Transverse colon (tissue), 4 donors: ENCODE measurements at regions not wholly inside any gene's neighbourhood (a gene's known extent, or its start where the extent isn't known, plus 50 kb on each side); places are given as distances from the start of the nearest gene placed in this dataset.

ENCODE experiments used
- DNase-seq: peaks from one replicate; pipeline ENCODE4 v3.0.0-alpha.2; 2019
- H3K27ac ChIP-seq, 4 donors: fragments of 200-600 bp; sonication (generic); 2 replicates each; pipeline ENCODE4 v1.5.1; 2016 to 2018; ENCODE audit warnings: inconsistent platforms in 4 of 4
- H3K27me3 ChIP-seq: fragments of 200-600 bp; sonication (generic); 2 replicates; pipeline ENCODE4 v1.5.1; 2017; ENCODE audit warnings: inconsistent platforms
- H3K36me3 ChIP-seq, 4 donors: fragments of 200-600 bp; sonication (generic); 2 replicates each; pipeline ENCODE4 v1.5.1; 2017 to 2019; ENCODE audit warnings: inconsistent platforms in 4 of 4
- H3K4me1 ChIP-seq, 4 donors: fragments of 200-600 bp; sonication (generic); 2 replicates each; pipeline ENCODE4 v1.5.1; 2017 to 2020; ENCODE audit warnings: inconsistent platforms in 4 of 4
- H3K4me3 ChIP-seq, 4 donors: fragments of 200-600 bp; sonication (generic); 1 replicate in 1 of 4; 2 replicates in 3 of 4; pipeline versions ENCODE4 v1.5.1 to v1.6.1; 2017 to 2019; ENCODE audit warnings: inconsistent platforms in 4 of 4
- H3K9me3 ChIP-seq, 2 donors: fragments of 200-600 bp; sonication (generic); 2 replicates each; pipeline ENCODE4 v1.5.1; 2017 to 2019; ENCODE audit warnings: inconsistent platforms in 2 of 2
- CTCF ChIP-seq, 5 experiments: fragments of 200-600 bp in 3 of 5; fragments of 450-650 bp in 2 of 5; sonication (generic) in 3 of 5; IDR thresholded peaks; 1 replicate in 2 of 5; 2 replicates in 3 of 5; pipeline ENCODE4 v1.5.1; 2016 to 2017; ENCODE audit warnings: antibody characterized with exemption in 5 of 5, inconsistent platforms in 3 of 5, mild to moderate bottlenecking in 2 of 5, moderate library complexity in 1 of 5
- EP300 ChIP-seq: sonication (generic); formaldehyde crosslinking; IDR thresholded peaks from one replicate; pipeline ENCODE4 v1.6.1; 2017; ENCODE audit warnings: antibody characterized with exemption, low read depth
- POLR2A ChIP-seq: fragments of 450-650 bp; IDR thresholded peaks from one replicate; pipeline ENCODE4 v1.6.1; 2016; ENCODE audit warnings: antibody characterized with exemption, mild to moderate bottlenecking, moderate library complexity
- POLR2AphosphoS5 ChIP-seq, 3 donors: sonication (generic); formaldehyde crosslinking; IDR thresholded peaks; one replicate each; pipeline ENCODE4 v1.6.1; 2016; ENCODE audit warnings: antibody characterized with exemption in 3 of 3
- WGBS, 2 donors: methylation state at CpG; one replicate each; pipeline ENCODE4 v1.1.5; 2018; ENCODE audit warnings: low coverage in 1 of 2; 5-methylcytosine and 5-hydroxymethylcytosine counted together
- in situ Hi-C, 4 donors: fragments of 200-750 bp; cut with MboI; loops; one replicate each; pipeline versions ENCODE4 v1.15.0 to v1.15.1; 2017; ENCODE audit warnings: low sequenced_read_pairs in 3 of 4, low pct_ligation_motif_present in 1 of 4, low pct_unique_long_range_greater_than_20kb in 1 of 4
- intact Hi-C: fragments of 100-400 bp; cut with DNase I; formaldehyde crosslinking; loops from one replicate; pipeline ENCODE4 v1.15.1; 2023; ENCODE audit warnings: low total_unique reads

GRCh38 chr20:11651647-11652046, 266.0 kb upstream of the BTBD3 start:
- Histone ChIP-seq H3K4me3 (no peak overlapping the region), H3K9me3 (no peaks in the 10 kb centered on the region), H3K27me3 (no peaks in the 10 kb centered on the region), H3K36me3 (no peaks in the 10 kb centered on the region), H3K4me1 (no peaks in the 10 kb centered on the region), H3K27ac (no peak overlapping the region)
- DNase-seq: no peak
- TF ChIP-seq EP300 (no peak), POLR2A (no peak), POLR2AphosphoS5 (IDR thresholded peaks at IDR 0.05) (no peak), CTCF (IDR thresholded peaks at IDR 0.05) (no peak)
- intact Hi-C loops: no loop called here
- in situ Hi-C loops: no loop called here

- Histone ChIP-seq H3K9me3 (no peaks in the 10 kb centered on the region), H3K4me3 (no peak overlapping the region), H3K27me3 (no peaks in the 10 kb centered on the region), H3K4me1 (no peaks in the 10 kb centered on the region), H3K36me3 (no peaks in the 10 kb centered on the region), H3K27ac (no peak overlapping the region)
- intact Hi-C loops: no loop called here
- no peak for DNase-seq
- no peak for TF ChIP-seq POLR2AphosphoS5 (IDR thresholded peaks at IDR 0.05)
- TF ChIP-seq EP300: no peak
- TF ChIP-seq POLR2A: no peak
- no peak for TF ChIP-seq CTCF (IDR thresholded peaks at IDR 0.05)
- in situ Hi-C loops: no loop called here
- 19 to 25% methylated on average over 3 of the region's 3 CpGs for WGBS, 2 donors
Measured at GRCh38 chr20:11652128-11652527, 265.6 kb upstream of the BTBD3 start.

GRCh38 chr20:11654766-11655165, 262.9 kb upstream of the BTBD3 start:
- no peak for TF ChIP-seq POLR2A
- TF ChIP-seq POLR2AphosphoS5 (IDR thresholded peaks at IDR 0.05): no peak
- TF ChIP-seq EP300: no peak
- no peak for TF ChIP-seq CTCF (IDR thresholded peaks at IDR 0.05)
- in situ Hi-C loops: no loop called here
- intact Hi-C loops: no loop called here
- Histone ChIP-seq H3K36me3 (no peaks in the 10 kb centered on the region), H3K9me3 (no peaks in the 10 kb centered on the region), H3K27me3 (no peaks in the 10 kb centered on the region), H3K4me3 (no peak overlapping the region), H3K27ac (no peak overlapping the region), H3K4me1 (no peaks in the 10 kb centered on the region)
- DNase-seq: no peak
- 91 to 100% methylated on average over 1 of the region's 1 CpG for WGBS, 2 donors

- in situ Hi-C loops: no loop called here
- 68 to 92% methylated on average over 3 of the region's 3 CpGs for WGBS, 2 donors
- Histone ChIP-seq H3K9me3 (no peaks in the 10 kb centered on the region), H3K36me3 (no peaks in the 10 kb centered on the region), H3K4me3 (no peak overlapping the region), H3K4me1 (no peaks in the 10 kb centered on the region), H3K27me3 (no peaks in the 10 kb centered on the region), H3K27ac (no peak overlapping the region)
- no peak for TF ChIP-seq EP300
- no peak for DNase-seq
- intact Hi-C loops: no loop called here
Measured at GRCh38 chr20:11660673-11661072, 257.0 kb upstream of the BTBD3 start.

- no peaks in the 10 kb centered on the region for H3K27me3 ChIP-seq
- 40% methylated on average over 1 of the region's 1 CpG; no CpG with 5 or more reads in 1 of the 2 donors for WGBS, 2 donors
- H3K9me3 ChIP-seq: no peaks in the 10 kb centered on the region
- intact Hi-C loops (no loop called here), in situ Hi-C loops (no loop called here)
- no peak overlapping the region for H3K4me3 ChIP-seq
- no peaks in the 10 kb centered on the region for H3K4me1 ChIP-seq
- TF ChIP-seq POLR2AphosphoS5 (IDR thresholded peaks at IDR 0.05) (no peak), EP300 (no peak), CTCF (IDR thresholded peaks at IDR 0.05) (no peak), POLR2A (no peak)
- DNase-seq: no peak
- H3K36me3 ChIP-seq: no peaks in the 10 kb centered on the region
- no peak overlapping the region for H3K27ac ChIP-seq
Measured at GRCh38 chr20:11671015-11671511, 246.6 kb upstream of the BTBD3 start.
